Smooth muscle cell (in vitro differentiated cells): ENCODE measurements at regions not wholly inside any gene's neighbourhood (a gene's known extent, or its start where the extent isn't known, plus 50 kb on each side); places are given as distances from the start of the nearest gene placed in this dataset.
"Not testable (repeated sequence)": the region's sequence is repeated elsewhere in the genome, so short reads cannot be mapped to it uniquely, and the experiment has no call there.

ENCODE experiments used
- DNase-seq: peaks from one replicate; lab custom pipeline; 2025; ENCODE audit not compliant: unreplicated experiment; lab: John Stamatoyannopoulos, UW
- H2AFZ ChIP-seq: fragments of 200-600 bp; sonication (generic); 2 replicates; pipeline ENCODE4 v1.6.0; 2016; ENCODE audit warnings: antibody characterized with exemption, low read depth, mild to moderate bottlenecking
- H3F3A ChIP-seq: fragments of 200-600 bp; sonication (generic); 2 replicates; pipeline ENCODE4 v1.6.0; 2017; ENCODE audit warnings: antibody characterized with exemption, low read depth
- H3K27ac ChIP-seq: fragments of 200-600 bp; sonication (generic); 2 replicates; pipeline ENCODE4 v1.5.1; 2016; ENCODE audit warnings: low read depth, mild to moderate bottlenecking
- H3K27me3 ChIP-seq: fragments of 200-600 bp; sonication (generic); 2 replicates; pipeline ENCODE4 v1.6.1; 2016; ENCODE audit warnings: low read depth, mild to moderate bottlenecking
- H3K36me3 ChIP-seq: fragments of 200-600 bp; sonication (generic); 2 replicates; pipeline ENCODE4 v1.5.1; 2016; ENCODE audit warnings: low read depth
- H3K4me1 ChIP-seq: fragments of 200-600 bp; sonication (generic); 2 replicates; pipeline ENCODE4 v1.5.1; 2016; ENCODE audit warnings: low read depth
- H3K4me2 ChIP-seq: fragments of 200-600 bp; sonication (generic); 2 replicates; pipeline ENCODE4 v1.6.0; 2016; ENCODE audit warnings: mild to moderate bottlenecking
- H3K4me3 ChIP-seq: fragments of 200-600 bp; sonication (generic); 2 replicates; pipeline ENCODE4 v1.5.1; 2016; ENCODE audit warnings: mild to moderate bottlenecking
- H3K79me2 ChIP-seq: fragments of 200-600 bp; sonication (generic); 2 replicates; pipeline ENCODE4 v1.6.0; 2016; ENCODE audit warnings: low read depth, mild to moderate bottlenecking
- H3K9ac ChIP-seq: fragments of 200-600 bp; sonication (generic); 2 replicates; pipeline ENCODE4 v1.6.0; 2016; ENCODE audit warnings: low read depth
- H3K9me3 ChIP-seq: fragments of 200-600 bp; sonication (generic); replicated peaks from 2 replicates; pipeline ENCODE4 v1.5.1; 2016; ENCODE audit warnings: low read depth
- H4K20me1 ChIP-seq: fragments of 200-600 bp; sonication (generic); 2 replicates; pipeline ENCODE4 v1.6.0; 2016; ENCODE audit warnings: low read depth
- WGBS: methylation state at CpG from one replicate; pipeline ENCODE4 v1.1.7; 2016; ENCODE audit warnings: low lambda C conversion rate; 5-methylcytosine and 5-hydroxymethylcytosine counted together
- TF ChIP-seq, protein P1 (sequence below): fragments of 200-600 bp; sonication (generic); IDR thresholded peaks from 2 replicates; pipeline ENCODE4 v1.5.1; 2017; ENCODE audit warnings: borderline replicate concordance, mild to moderate bottlenecking, antibody characterized with exemption; ENCODE audit not compliant: insufficient read depth, poor library complexity, severe bottlenecking

- H3K4me1 ChIP-seq = no peaks in the 10 kb centered on the region
- H3K4me3 ChIP-seq = no peak overlapping the region
- TF ChIP-seq, protein P1, sequence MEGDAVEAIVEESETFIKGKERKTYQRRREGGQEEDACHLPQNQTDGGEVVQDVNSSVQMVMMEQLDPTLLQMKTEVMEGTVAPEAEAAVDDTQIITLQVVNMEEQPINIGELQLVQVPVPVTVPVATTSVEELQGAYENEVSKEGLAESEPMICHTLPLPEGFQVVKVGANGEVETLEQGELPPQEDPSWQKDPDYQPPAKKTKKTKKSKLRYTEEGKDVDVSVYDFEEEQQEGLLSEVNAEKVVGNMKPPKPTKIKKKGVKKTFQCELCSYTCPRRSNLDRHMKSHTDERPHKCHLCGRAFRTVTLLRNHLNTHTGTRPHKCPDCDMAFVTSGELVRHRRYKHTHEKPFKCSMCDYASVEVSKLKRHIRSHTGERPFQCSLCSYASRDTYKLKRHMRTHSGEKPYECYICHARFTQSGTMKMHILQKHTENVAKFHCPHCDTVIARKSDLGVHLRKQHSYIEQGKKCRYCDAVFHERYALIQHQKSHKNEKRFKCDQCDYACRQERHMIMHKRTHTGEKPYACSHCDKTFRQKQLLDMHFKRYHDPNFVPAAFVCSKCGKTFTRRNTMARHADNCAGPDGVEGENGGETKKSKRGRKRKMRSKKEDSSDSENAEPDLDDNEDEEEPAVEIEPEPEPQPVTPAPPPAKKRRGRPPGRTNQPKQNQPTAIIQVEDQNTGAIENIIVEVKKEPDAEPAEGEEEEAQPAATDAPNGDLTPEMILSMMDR = no peak
- H3K79me2 ChIP-seq = no peaks in the 10 kb centered on the region
- no peak overlapping the region for H3K9ac ChIP-seq
- H3K4me2 ChIP-seq = no peak overlapping the region
- WGBS = 95% methylated on average over 1 of the region's 1 CpG
- DNase-seq = no peak
- no peaks in the 10 kb centered on the region for H3F3A ChIP-seq
- H3K27me3 ChIP-seq = no peaks in the 10 kb centered on the region
- H4K20me1 ChIP-seq = no peaks in the 10 kb centered on the region
- H3K27ac ChIP-seq = no peak overlapping the region
- H2AFZ ChIP-seq = no peak overlapping the region
- no peaks in the 10 kb centered on the region for H3K9me3 ChIP-seq
- H3K36me3 ChIP-seq = no peaks in the 10 kb centered on the region
Observed at GRCh38 chr3:4162096-4162495, 141.1 kb upstream of the SETMAR start.

DNA sequence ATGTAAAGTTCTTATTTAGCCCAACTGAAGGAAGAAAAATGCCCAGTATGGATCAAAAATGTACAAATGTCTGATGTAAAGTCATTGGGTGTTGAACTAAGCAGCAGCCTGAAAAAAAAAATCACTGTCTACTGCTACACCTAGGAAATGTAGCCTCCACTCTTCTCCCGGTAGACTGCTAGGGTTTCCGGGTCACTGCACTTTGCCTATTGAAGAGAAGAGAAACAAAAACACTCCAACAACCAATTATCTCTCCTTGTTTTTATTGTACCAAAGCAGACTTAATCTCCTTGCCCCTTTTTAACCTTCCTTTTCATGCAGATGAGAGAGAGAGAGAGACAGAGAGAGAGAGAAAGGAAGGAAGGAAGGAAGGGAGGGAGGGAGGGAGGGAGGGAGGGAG, 140.2 kb upstream of the SETMAR start:
- no peaks in the 10 kb centered on the region for H3K9me3 ChIP-seq
- no peak for DNase-seq
- no peaks in the 10 kb centered on the region for H3K4me1 ChIP-seq
- no peak overlapping the region for H3K27ac ChIP-seq
- H3K79me2 ChIP-seq = no peaks in the 10 kb centered on the region
- no peaks in the 10 kb centered on the region for H3K27me3 ChIP-seq
- no peaks in the 10 kb centered on the region for H3K36me3 ChIP-seq
- TF ChIP-seq, protein P1 = no peak
- H3K9ac ChIP-seq = no peak overlapping the region
- H3K4me3 ChIP-seq = no peak overlapping the region
- no peaks in the 10 kb centered on the region for H3F3A ChIP-seq
- no peaks in the 10 kb centered on the region for H4K20me1 ChIP-seq
- H2AFZ ChIP-seq = no peak overlapping the region
- WGBS = 94% methylated on average over 2 of the region's 2 CpGs
- H3K4me2 ChIP-seq = no peak overlapping the region

- Histone ChIP-seq H3K4me3 (no peak overlapping the region), H3K4me1 (no peaks in the 10 kb centered on the region), H3K4me2 (no peak overlapping the region), H4K20me1 (no peaks in the 10 kb centered on the region), H3K9me3 (no peaks in the 10 kb centered on the region), H3K27me3 (no peaks in the 10 kb centered on the region), H3F3A (no peaks in the 10 kb centered on the region), H3K36me3 (no peaks in the 10 kb centered on the region), H3K27ac (no peak overlapping the region), H3K79me2 (no peaks in the 10 kb centered on the region), H2AFZ (no peak overlapping the region), H3K9ac (no peak overlapping the region)
- TF ChIP-seq, protein P1 = no peak
- 90% methylated on average over 5 of the region's 5 CpGs for WGBS
- DNase-seq = no peak
Observed at GRCh38 chr3:4166540-4166939, 136.6 kb upstream of the SETMAR start.

DNA sequence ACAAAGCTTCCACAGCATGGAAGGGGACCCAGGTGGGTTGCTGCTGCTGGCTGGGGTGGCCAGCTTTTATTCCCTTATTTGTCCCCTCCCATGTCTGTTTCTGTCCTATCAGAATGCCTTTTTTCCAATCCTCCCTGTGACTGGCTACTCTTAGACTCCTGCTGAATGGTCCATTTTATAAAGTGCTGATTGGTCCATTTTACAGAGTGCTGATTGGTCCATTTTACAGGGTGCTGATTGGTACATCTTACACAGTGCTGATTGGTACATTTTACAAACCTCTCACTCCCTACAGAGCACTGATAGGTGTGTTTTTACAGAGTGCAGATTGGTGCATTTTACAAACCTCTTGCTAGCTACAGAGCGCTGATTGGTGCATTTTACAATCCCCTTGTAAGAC, 135.9 kb upstream of the SETMAR start:
- not testable (repeated sequence) for H3K27ac ChIP-seq, H3K36me3 ChIP-seq, H3K4me3 ChIP-seq, DNase-seq, H3K79me2 ChIP-seq, H3K9me3 ChIP-seq, H3K4me1 ChIP-seq, H3K27me3 ChIP-seq, H3F3A ChIP-seq, H4K20me1 ChIP-seq, H3K4me2 ChIP-seq, H3K9ac ChIP-seq, H2AFZ ChIP-seq
- 96% methylated on average over 1 of the region's 1 CpG for WGBS
